ENCODE measurements at regions not wholly inside any gene's neighbourhood (a gene's known extent, or its start where the extent isn't known, plus 50 kb on each side); places are given as distances from the start of the nearest gene placed in this dataset.
"Not testable (repeated sequence)": the region's sequence is repeated elsewhere in the genome, so short reads cannot be mapped to it uniquely, and the experiment has no call there.

DNA sequence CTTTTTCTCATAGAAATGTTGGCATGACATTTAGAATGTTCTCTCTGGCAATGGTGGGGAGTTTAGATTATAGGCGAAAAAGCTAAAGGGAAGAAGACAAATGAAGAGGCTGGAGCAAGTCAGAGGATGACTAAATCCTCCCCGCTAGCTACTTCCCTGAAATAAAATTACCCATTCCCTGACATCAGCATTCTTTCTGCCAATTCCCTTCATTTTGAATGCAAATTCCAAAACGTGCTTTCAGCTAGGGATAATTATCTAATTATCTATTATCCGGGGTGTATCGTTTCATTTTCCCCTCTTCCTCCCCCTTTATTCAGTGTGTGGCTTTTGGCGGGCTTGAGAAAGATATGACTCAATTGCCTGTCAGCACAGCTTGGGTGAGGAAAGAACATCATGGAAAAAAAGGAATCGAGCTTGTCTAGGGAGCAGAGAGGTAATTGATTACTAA lies 672.3 kb downstream of the TNS3 start:
- no peaks in the 10 kb centered on the region for H4K20me1 ChIP-seq (ENCODE audit: insufficient read depth, low read length, poor library complexity, severe bottlenecking)
- no peaks in the 10 kb centered on the region for H3K9me3 ChIP-seq (ENCODE audit: insufficient read depth, low read depth, low read length)
- no peaks in the 10 kb centered on the region for H3K9me2 ChIP-seq (replicated peaks; ENCODE audit: low read depth, low read length)
- TF ChIP-seq EZH2phosphoT487 (IDR thresholded peaks at IDR 0.05; ENCODE audit: borderline replicate concordance): no peak
- TF ChIP-seq, protein P1, sequence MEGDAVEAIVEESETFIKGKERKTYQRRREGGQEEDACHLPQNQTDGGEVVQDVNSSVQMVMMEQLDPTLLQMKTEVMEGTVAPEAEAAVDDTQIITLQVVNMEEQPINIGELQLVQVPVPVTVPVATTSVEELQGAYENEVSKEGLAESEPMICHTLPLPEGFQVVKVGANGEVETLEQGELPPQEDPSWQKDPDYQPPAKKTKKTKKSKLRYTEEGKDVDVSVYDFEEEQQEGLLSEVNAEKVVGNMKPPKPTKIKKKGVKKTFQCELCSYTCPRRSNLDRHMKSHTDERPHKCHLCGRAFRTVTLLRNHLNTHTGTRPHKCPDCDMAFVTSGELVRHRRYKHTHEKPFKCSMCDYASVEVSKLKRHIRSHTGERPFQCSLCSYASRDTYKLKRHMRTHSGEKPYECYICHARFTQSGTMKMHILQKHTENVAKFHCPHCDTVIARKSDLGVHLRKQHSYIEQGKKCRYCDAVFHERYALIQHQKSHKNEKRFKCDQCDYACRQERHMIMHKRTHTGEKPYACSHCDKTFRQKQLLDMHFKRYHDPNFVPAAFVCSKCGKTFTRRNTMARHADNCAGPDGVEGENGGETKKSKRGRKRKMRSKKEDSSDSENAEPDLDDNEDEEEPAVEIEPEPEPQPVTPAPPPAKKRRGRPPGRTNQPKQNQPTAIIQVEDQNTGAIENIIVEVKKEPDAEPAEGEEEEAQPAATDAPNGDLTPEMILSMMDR (conservative IDR thresholded peaks at IDR 0.05; ENCODE audit: low read length): no peak
- H3K9ac ChIP-seq (ENCODE audit: low read depth, low read length, poor library complexity, severe bottlenecking): no peak overlapping the region
- no peak overlapping the region for H3K4me2 ChIP-seq (ENCODE audit: low read depth, low read length, poor library complexity, severe bottlenecking)
- H3K4me3 ChIP-seq (ENCODE audit: low read length, poor library complexity, severe bottlenecking): no peak overlapping the region
- no peaks in the 10 kb centered on the region for H3K27me3 ChIP-seq (ENCODE audit: insufficient read depth, low read length, poor library complexity, severe bottlenecking)
- no peaks in the 10 kb centered on the region for H3K4me1 ChIP-seq (ENCODE audit: insufficient read depth, low read length, poor library complexity, severe bottlenecking)
- no peaks in the 10 kb centered on the region for H3K36me3 ChIP-seq (ENCODE audit: insufficient read depth, low read length)
- no peak overlapping the region for H2AFZ ChIP-seq (ENCODE audit: low read length)
- no peaks in the 10 kb centered on the region for H3K79me2 ChIP-seq (ENCODE audit: insufficient read depth, low read length)
- H3F3A ChIP-seq (ENCODE audit: low read depth): no peaks in the 10 kb centered on the region

DNA sequence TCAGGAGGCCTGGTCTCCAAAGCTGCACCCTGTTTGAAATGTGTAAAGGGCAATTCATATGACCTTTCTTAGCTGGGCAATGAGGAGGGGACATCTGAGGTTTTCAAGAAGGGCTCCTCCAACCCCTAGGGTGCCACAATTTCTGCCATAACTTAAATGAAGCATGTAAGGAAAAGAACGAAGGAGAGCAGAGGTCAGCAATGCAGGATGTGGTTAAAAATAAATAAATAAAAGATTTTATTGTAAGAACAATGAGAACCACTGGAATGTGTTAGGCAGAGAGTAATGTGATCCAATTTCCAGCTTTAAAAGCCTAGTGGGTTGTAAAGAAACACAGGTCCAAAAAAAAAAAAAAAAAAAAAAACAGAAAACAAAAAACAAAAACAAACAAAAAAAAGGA lies 673.1 kb downstream of the TNS3 start:
- Histone ChIP-seq H3K27me3 (ENCODE audit: insufficient read depth, low read length, poor library complexity, severe bottlenecking) (no peaks in the 10 kb centered on the region), H4K20me1 (ENCODE audit: insufficient read depth, low read length, poor library complexity, severe bottlenecking) (no peaks in the 10 kb centered on the region), H3K36me3 (ENCODE audit: insufficient read depth, low read length) (no peaks in the 10 kb centered on the region), H3K9ac (ENCODE audit: low read depth, low read length, poor library complexity, severe bottlenecking) (no peak overlapping the region), H3K9me3 (ENCODE audit: insufficient read depth, low read depth, low read length) (no peaks in the 10 kb centered on the region), H3F3A (ENCODE audit: low read depth) (no peaks in the 10 kb centered on the region), H3K79me2 (ENCODE audit: insufficient read depth, low read length) (no peaks in the 10 kb centered on the region), H3K9me2 (replicated peaks; ENCODE audit: low read depth, low read length) (no peaks in the 10 kb centered on the region), H3K4me3 (ENCODE audit: low read length, poor library complexity, severe bottlenecking) (no peak overlapping the region), H3K4me2 (ENCODE audit: low read depth, low read length, poor library complexity, severe bottlenecking) (no peak overlapping the region), H3K4me1 (ENCODE audit: insufficient read depth, low read length, poor library complexity, severe bottlenecking) (no peaks in the 10 kb centered on the region), H2AFZ (ENCODE audit: low read length) (no peak overlapping the region)
- TF ChIP-seq, protein P1 (conservative IDR thresholded peaks at IDR 0.05; ENCODE audit: low read length): no peak
- no peak for TF ChIP-seq EZH2phosphoT487 (IDR thresholded peaks at IDR 0.05; ENCODE audit: borderline replicate concordance)

DNA sequence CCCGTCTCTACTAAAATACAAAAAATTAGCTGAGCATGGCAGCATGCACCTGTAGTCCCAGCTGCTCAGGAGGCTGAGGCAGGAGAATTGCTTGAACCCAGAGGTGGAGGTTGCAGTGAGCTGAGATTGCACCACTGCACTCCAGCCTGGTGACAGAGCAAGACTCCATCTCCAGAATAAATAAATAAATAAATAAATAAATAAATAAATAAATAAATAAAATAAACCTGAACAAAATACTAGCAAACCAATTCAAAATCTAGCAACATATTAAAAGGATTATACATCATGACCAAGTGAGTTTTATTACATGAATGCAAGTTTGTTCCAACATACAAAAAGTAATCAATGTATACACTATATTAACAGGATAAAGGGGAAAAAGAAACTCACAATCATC lies 677.4 kb downstream of the TNS3 start:
- not testable (repeated sequence) for H4K20me1 ChIP-seq (ENCODE audit: insufficient read depth, low read length, poor library complexity, severe bottlenecking); H3K4me2 ChIP-seq (ENCODE audit: low read depth, low read length, poor library complexity, severe bottlenecking); H3K9me3 ChIP-seq (ENCODE audit: insufficient read depth, low read depth, low read length); H3K4me3 ChIP-seq (ENCODE audit: low read length, poor library complexity, severe bottlenecking); H3K9me2 ChIP-seq (replicated peaks; ENCODE audit: low read depth, low read length); H2AFZ ChIP-seq (ENCODE audit: low read length); H3K27me3 ChIP-seq (ENCODE audit: insufficient read depth, low read length, poor library complexity, severe bottlenecking); H3K36me3 ChIP-seq (ENCODE audit: insufficient read depth, low read length); H3F3A ChIP-seq (ENCODE audit: low read depth); H3K9ac ChIP-seq (ENCODE audit: low read depth, low read length, poor library complexity, severe bottlenecking); H3K79me2 ChIP-seq (ENCODE audit: insufficient read depth, low read length); H3K4me1 ChIP-seq (ENCODE audit: insufficient read depth, low read length, poor library complexity, severe bottlenecking)

DNA sequence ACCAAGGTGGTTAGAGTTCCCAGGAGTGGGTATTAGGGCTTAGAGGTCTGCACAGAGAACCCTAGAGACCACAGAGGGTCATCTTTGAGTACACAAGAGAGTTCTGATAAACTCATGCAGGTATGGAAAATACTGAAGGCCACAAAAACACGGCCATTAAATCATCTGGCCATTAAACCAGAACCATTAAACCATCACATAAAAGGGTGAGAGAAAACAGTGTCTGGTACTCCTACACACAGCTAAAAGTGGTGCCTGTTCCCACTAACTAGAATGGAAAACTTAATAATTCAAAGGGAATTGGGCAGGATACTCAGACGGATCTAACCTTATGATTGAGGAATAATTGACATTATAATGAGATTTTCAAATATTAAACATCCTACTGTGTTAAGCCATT lies 679.4 kb downstream of the TNS3 start:
- Histone ChIP-seq H3K4me2 (ENCODE audit: low read depth, low read length, poor library complexity, severe bottlenecking) (no peak overlapping the region), H3K9ac (ENCODE audit: low read depth, low read length, poor library complexity, severe bottlenecking) (no peak overlapping the region)
- TF ChIP-seq EZH2phosphoT487 (IDR thresholded peaks at IDR 0.05; ENCODE audit: borderline replicate concordance): no peak
- TF ChIP-seq, protein P1 (conservative IDR thresholded peaks at IDR 0.05; ENCODE audit: low read length): no peak

More for the DNA sequence above, 679.4 kb downstream of the TNS3 start:
- no peak overlapping the region for H2AFZ ChIP-seq (ENCODE audit: low read length)
- H3K4me1 ChIP-seq (ENCODE audit: insufficient read depth, low read length, poor library complexity, severe bottlenecking): no peaks in the 10 kb centered on the region
- no peaks in the 10 kb centered on the region for H3K79me2 ChIP-seq (ENCODE audit: insufficient read depth, low read length)
- H3K27me3 ChIP-seq (ENCODE audit: insufficient read depth, low read length, poor library complexity, severe bottlenecking): no peaks in the 10 kb centered on the region
- H3F3A ChIP-seq (ENCODE audit: low read depth): no peaks in the 10 kb centered on the region
- no peaks in the 10 kb centered on the region for H4K20me1 ChIP-seq (ENCODE audit: insufficient read depth, low read length, poor library complexity, severe bottlenecking)
- no peaks in the 10 kb centered on the region for H3K9me2 ChIP-seq (replicated peaks; ENCODE audit: low read depth, low read length)
- 0 out of 2 replicates have a peak, but pooled peaks cover 3% of the 10 kb centered on the region for H3K9me3 ChIP-seq (ENCODE audit: insufficient read depth, low read depth, low read length)
- H3K36me3 ChIP-seq (ENCODE audit: insufficient read depth, low read length): no peaks in the 10 kb centered on the region
- H3K4me3 ChIP-seq (ENCODE audit: low read length, poor library complexity, severe bottlenecking): no peak overlapping the region
